Liver (tissue), 8 donors: ENCODE measurements at regions not wholly inside any gene's neighbourhood (a gene's known extent, or its start where the extent isn't known, plus 50 kb on each side); places are given as distances from the start of the nearest gene placed in this dataset.

Source experiments
- DNase-seq: peaks from one replicate; pipeline ENCODE4 v3.0.0-alpha.2; 2017; ENCODE audit warnings: low spot score
- H3K27ac ChIP-seq, 2 donors: one replicate each; pipeline ENCODE4 v1.7.0; 2013; ENCODE audit warnings: inconsistent platforms in 2 of 2, low read length in 2 of 2, control low read depth in 1 of 2, low read depth in 1 of 2, mild to moderate bottlenecking in 1 of 2
- H3K27me3 ChIP-seq, 4 donors: one replicate each; pipeline versions ENCODE4 v1.6.1 to v1.7.0; 2013; ENCODE audit warnings: low read length in 3 of 4, inconsistent platforms in 1 of 4, mild to moderate bottlenecking in 1 of 4, moderate library complexity in 1 of 4; ENCODE audit not compliant: control insufficient read depth in 4 of 4, insufficient read depth in 4 of 4
- H3K36me3 ChIP-seq, 4 donors: one replicate each; pipeline versions ENCODE4 v1.6.1 to v1.7.0; 2013; ENCODE audit warnings: low read length in 3 of 4, mild to moderate bottlenecking in 3 of 4, low read depth in 1 of 4, moderate library complexity in 1 of 4; ENCODE audit not compliant: control insufficient read depth in 4 of 4, insufficient read depth in 3 of 4
- H3K4me1 ChIP-seq, 4 donors: one replicate each; pipeline versions ENCODE4 v1.6.1 to v1.7.0; 2013; ENCODE audit warnings: low read length in 3 of 4, mild to moderate bottlenecking in 3 of 4, moderate library complexity in 1 of 4; ENCODE audit not compliant: control insufficient read depth in 4 of 4, insufficient read depth in 4 of 4
- H3K4me3 ChIP-seq, 3 donors: one replicate each; pipeline versions ENCODE4 v1.6.1 to v1.7.0; 2013; ENCODE audit warnings: low read length in 3 of 3, control low read depth in 1 of 3, low read depth in 1 of 3, mild to moderate bottlenecking in 1 of 3
- H3K9ac ChIP-seq, 2 donors: one replicate each; pipeline ENCODE4 v1.7.0; 2013; ENCODE audit warnings: low read length in 2 of 2, mild to moderate bottlenecking in 2 of 2, moderate library complexity in 2 of 2, control low read depth in 1 of 2, low read depth in 1 of 2
- H3K9me3 ChIP-seq, 4 donors: one replicate each; pipeline versions ENCODE4 v1.6.1 to v1.7.0; 2013; ENCODE audit warnings: low read length in 3 of 4; ENCODE audit not compliant: control insufficient read depth in 4 of 4
- ATF3 ChIP-seq: IDR thresholded peaks from 2 replicates; pipeline ENCODE4 v1.6.1; 2016; ENCODE audit warnings: antibody characterized with exemption
- CTCF ChIP-seq: fragments of 150-350 bp; IDR thresholded peaks from 2 replicates; pipeline ENCODE4 v1.5.1; 2017; ENCODE audit warnings: improper control_type of control experiment, low read depth, low read length; ENCODE audit not compliant: missing input control
- EGR1 ChIP-seq, 2 donors: IDR thresholded peaks; 2 replicates each; pipeline ENCODE4 v1.6.1; 2016 to 2018; ENCODE audit warnings: antibody characterized with exemption in 2 of 2, low read depth in 2 of 2
- FOXA1 ChIP-seq: IDR thresholded peaks from 2 replicates; pipeline ENCODE4 v1.6.1; 2016; ENCODE audit warnings: antibody characterized with exemption
- GABPA ChIP-seq, 2 donors: IDR thresholded peaks in 1 of 2; conservative IDR thresholded peaks in 1 of 2; 2 replicates each; pipeline ENCODE4 v1.6.1; 2016; ENCODE audit warnings: antibody characterized with exemption in 2 of 2, mild to moderate bottlenecking in 1 of 2, moderate library complexity in 1 of 2
- HNF4A ChIP-seq, 2 donors: conservative IDR thresholded peaks; 2 replicates each; pipeline ENCODE4 v1.6.1; 2016; ENCODE audit warnings: antibody characterized with exemption in 2 of 2, mild to moderate bottlenecking in 2 of 2
- HNF4G ChIP-seq: IDR thresholded peaks from 2 replicates; pipeline ENCODE4 v1.6.1; 2016; ENCODE audit warnings: antibody characterized with exemption
- JUND ChIP-seq, 2 donors: IDR thresholded peaks; 2 replicates each; pipeline ENCODE4 v1.6.1; 2016; ENCODE audit warnings: antibody characterized with exemption in 2 of 2
- MAX ChIP-seq: IDR thresholded peaks from 2 replicates; pipeline ENCODE4 v1.6.1; 2016; ENCODE audit warnings: antibody characterized with exemption
- NR2F2 ChIP-seq: IDR thresholded peaks from 2 replicates; pipeline ENCODE4 v1.6.1; 2016; ENCODE audit warnings: antibody characterized with exemption
- REST ChIP-seq: IDR thresholded peaks from 2 replicates; pipeline ENCODE4 v1.6.1; 2016; ENCODE audit warnings: antibody characterized with exemption, mild to moderate bottlenecking
- RXRA ChIP-seq, 2 donors: IDR thresholded peaks; 2 replicates each; pipeline ENCODE4 v1.6.1; 2017 to 2018; ENCODE audit warnings: antibody characterized with exemption in 2 of 2, mild to moderate bottlenecking in 1 of 2
- SP1 ChIP-seq: IDR thresholded peaks from 2 replicates; pipeline ENCODE4 v1.6.1; 2018; ENCODE audit warnings: antibody characterized with exemption, mild to moderate bottlenecking
- TAF1 ChIP-seq: conservative IDR thresholded peaks from 2 replicates; pipeline ENCODE4 v1.6.1; 2016; ENCODE audit warnings: antibody characterized with exemption, mild to moderate bottlenecking
- ZBTB33 ChIP-seq: IDR thresholded peaks from 2 replicates; pipeline ENCODE4 v1.6.1; 2016; ENCODE audit warnings: antibody characterized with exemption
- WGBS: extraction: QIAGEN DNeasy Blood & Tissue Kit; methylation state at CpG from one replicate; pipeline ENCODE4 v1.1.7; 2013; 5-methylcytosine and 5-hydroxymethylcytosine counted together
- donor health status: healthy.
- donor health status: healthy.
- donor health status: healthy.
- donor health status: healthy.
- donor health status: healthy.

- peaks cover 0 to 11% (median 1%) of the 10 kb centered on the region in 4 donors for H3K27me3 ChIP-seq
- H3K9me3 ChIP-seq: no peaks in the 10 kb centered on the region
- WGBS: 53% methylated on average over 9 of the region's 9 CpGs
- TF ChIP-seq MAX (no peak), SP1 (no peak), CTCF (no peak), REST (no peak), NR2F2 (no peak), GABPA (IDR thresholded peaks at IDR 0.05 in 1 of 2, conservative IDR thresholded peaks at IDR 0.05 in 1 of 2) (no peak), ATF3 (no peak), ZBTB33 (no peak), HNF4A (conservative IDR thresholded peaks at IDR 0.05) (no peak)
- no peak for DNase-seq
- H3K4me3 ChIP-seq: no peak overlapping the region
- no peaks in the 10 kb centered on the region for H3K36me3 ChIP-seq
- no peaks in the 10 kb centered on the region for H3K4me1 ChIP-seq
- no peak overlapping the region for H3K27ac ChIP-seq
- H3K9ac ChIP-seq: no peak overlapping the region
Measured at GRCh38 chr17:74005790-74006189, 197.7 kb upstream of the RPL38 start.

GRCh38 chr17:74006371-74006770 is 197.1 kb upstream of the RPL38 start:
- Histone ChIP-seq H3K27me3 (peaks cover 0 to 11% (median 1%) of the 10 kb centered on the region in 4 donors), H3K4me3 (no peak overlapping the region), H3K4me1 (no peaks in the 10 kb centered on the region), H3K9ac (no peak overlapping the region), H3K27ac (no peak overlapping the region), H3K36me3 (no peaks in the 10 kb centered on the region), H3K9me3 (no peaks in the 10 kb centered on the region)
- WGBS: 79% methylated on average over 8 of the region's 8 CpGs
- no peak for DNase-seq
- TF ChIP-seq TAF1 (no peak), NR2F2 (no peak), EGR1 (IDR thresholded peaks at IDR 0.05; ENCODE audit: low read depth in 2 of 2) (no peak), JUND (IDR thresholded peaks at IDR 0.05) (no peak), RXRA (IDR thresholded peaks at IDR 0.05) (no peak), ATF3 (no peak), SP1 (no peak), FOXA1 (no peak), REST (no peak), GABPA (IDR thresholded peaks at IDR 0.05 in 1 of 2, conservative IDR thresholded peaks at IDR 0.05 in 1 of 2) (no peak), ZBTB33 (no peak), HNF4G (no peak), MAX (no peak)
